ENCODE measurements at regions not wholly inside any gene's neighbourhood (a gene's known extent, or its start where the extent isn't known, plus 50 kb on each side); places are given as distances from the start of the nearest gene placed in this dataset.

- no peak for TF ChIP-seq POLR2AphosphoS5 (IDR thresholded peaks at IDR 0.05; ENCODE audit: insufficient read depth, low read depth, low read length)
- TF ChIP-seq, protein P1, sequence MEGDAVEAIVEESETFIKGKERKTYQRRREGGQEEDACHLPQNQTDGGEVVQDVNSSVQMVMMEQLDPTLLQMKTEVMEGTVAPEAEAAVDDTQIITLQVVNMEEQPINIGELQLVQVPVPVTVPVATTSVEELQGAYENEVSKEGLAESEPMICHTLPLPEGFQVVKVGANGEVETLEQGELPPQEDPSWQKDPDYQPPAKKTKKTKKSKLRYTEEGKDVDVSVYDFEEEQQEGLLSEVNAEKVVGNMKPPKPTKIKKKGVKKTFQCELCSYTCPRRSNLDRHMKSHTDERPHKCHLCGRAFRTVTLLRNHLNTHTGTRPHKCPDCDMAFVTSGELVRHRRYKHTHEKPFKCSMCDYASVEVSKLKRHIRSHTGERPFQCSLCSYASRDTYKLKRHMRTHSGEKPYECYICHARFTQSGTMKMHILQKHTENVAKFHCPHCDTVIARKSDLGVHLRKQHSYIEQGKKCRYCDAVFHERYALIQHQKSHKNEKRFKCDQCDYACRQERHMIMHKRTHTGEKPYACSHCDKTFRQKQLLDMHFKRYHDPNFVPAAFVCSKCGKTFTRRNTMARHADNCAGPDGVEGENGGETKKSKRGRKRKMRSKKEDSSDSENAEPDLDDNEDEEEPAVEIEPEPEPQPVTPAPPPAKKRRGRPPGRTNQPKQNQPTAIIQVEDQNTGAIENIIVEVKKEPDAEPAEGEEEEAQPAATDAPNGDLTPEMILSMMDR (IDR thresholded peaks at IDR 0.05; ENCODE audit: extremely low read depth in 1 of 2, insufficient read depth in 1 of 2, low read depth in 1 of 2, low read length in 2 of 2): no peak
- no peak for TF ChIP-seq EZH2 (IDR thresholded peaks at IDR 0.05; ENCODE audit: borderline replicate concordance, low read depth, low read length, severe bottlenecking)
- TF ChIP-seq POLR2A (IDR thresholded peaks at IDR 0.05; ENCODE audit: low read depth, low read length): no peak
- no peak for TF ChIP-seq MYC (IDR thresholded peaks at IDR 0.05; ENCODE audit: low read depth, low read length)
- TF ChIP-seq MAX (IDR thresholded peaks at IDR 0.05; ENCODE audit: insufficient read depth, insufficient read length): no peak
- no peak for TF ChIP-seq JUN (IDR thresholded peaks at IDR 0.05; ENCODE audit: borderline replicate concordance, insufficient read depth, insufficient read length, low read depth)
- TF ChIP-seq FOS (IDR thresholded peaks at IDR 0.05; ENCODE audit: borderline replicate concordance, insufficient read depth, low read length): no peak
- no peaks in the 10 kb centered on the region for H3K27me3 ChIP-seq (ENCODE audit: control insufficient read depth in 2 of 2, insufficient read depth in 2 of 2, low read length in 2 of 2)
- no peaks in the 10 kb centered on the region for H3K36me3 ChIP-seq (ENCODE audit: control insufficient read depth in 2 of 2, extremely low read depth in 1 of 2, insufficient read depth in 2 of 2, low read length in 2 of 2)
- no peak overlapping the region for H3K4me2 ChIP-seq (ENCODE audit: insufficient read depth, low read length)
- H3K9me3 ChIP-seq (replicated peaks; ENCODE audit: control insufficient read depth, insufficient read depth, low read length): peaks cover 3% of the 10 kb centered on the region
- dilution Hi-C loops (cut with MboI; ENCODE audit: extremely low pct_ligation_motif_present, low sequenced_read_pairs) (no loop called here), intact Hi-C loops (cut with micrococcal nuclease) (no loop called here)
- H3K9me1 ChIP-seq (replicated peaks; ENCODE audit: control insufficient read depth, extremely low read depth, insufficient read depth, low read length): no peaks in the 10 kb centered on the region
- H3K27ac ChIP-seq (ENCODE audit: insufficient read depth, low read depth, low read length): no peak overlapping the region
- DNase-seq (ENCODE audit: low read depth, low spot score) (no peak), FAIRE-seq (no peak)
- ChIA-PET POLR2A (no interaction called here), CTCF (no interaction called here)
- H2AFZ ChIP-seq (ENCODE audit: low read depth, low read length): no peak overlapping the region
- BruUV-seq (replicated peaks): no TSS peak
- no peaks in the 10 kb centered on the region for H4K20me1 ChIP-seq (replicated peaks; ENCODE audit: control insufficient read depth, extremely low read depth, insufficient read depth, low read length)
- H3K4me3 ChIP-seq (replicated peaks in 1 of 3; ENCODE audit: insufficient read depth in 1 of 3, low read depth in 1 of 3, low read length in 3 of 3): no peak overlapping the region
- no peaks in the 10 kb centered on the region for H3K79me2 ChIP-seq (ENCODE audit: control insufficient read depth, insufficient read depth, low read length)
- H3K9ac ChIP-seq (replicated peaks; ENCODE audit: extremely low read depth, insufficient read depth, low read length): no peak overlapping the region
- no peaks in the 10 kb centered on the region for H3K4me1 ChIP-seq (ENCODE audit: control insufficient read depth, extremely low read depth, insufficient read depth, low read length)
These were observed 901.7 kb downstream of the LRFN5 start for GRCh38 chr14:42508209-42508946.

Measured in endothelial cell of umbilical vein (primary cell).